ENCODE measurements at regions not wholly inside any gene's neighbourhood (a gene's known extent, or its start where the extent isn't known, plus 50 kb on each side); places are given as distances from the start of the nearest gene placed in this dataset.

- no peak for DNase-seq (ENCODE audit: low read depth)
- TF ChIP-seq, protein P1, sequence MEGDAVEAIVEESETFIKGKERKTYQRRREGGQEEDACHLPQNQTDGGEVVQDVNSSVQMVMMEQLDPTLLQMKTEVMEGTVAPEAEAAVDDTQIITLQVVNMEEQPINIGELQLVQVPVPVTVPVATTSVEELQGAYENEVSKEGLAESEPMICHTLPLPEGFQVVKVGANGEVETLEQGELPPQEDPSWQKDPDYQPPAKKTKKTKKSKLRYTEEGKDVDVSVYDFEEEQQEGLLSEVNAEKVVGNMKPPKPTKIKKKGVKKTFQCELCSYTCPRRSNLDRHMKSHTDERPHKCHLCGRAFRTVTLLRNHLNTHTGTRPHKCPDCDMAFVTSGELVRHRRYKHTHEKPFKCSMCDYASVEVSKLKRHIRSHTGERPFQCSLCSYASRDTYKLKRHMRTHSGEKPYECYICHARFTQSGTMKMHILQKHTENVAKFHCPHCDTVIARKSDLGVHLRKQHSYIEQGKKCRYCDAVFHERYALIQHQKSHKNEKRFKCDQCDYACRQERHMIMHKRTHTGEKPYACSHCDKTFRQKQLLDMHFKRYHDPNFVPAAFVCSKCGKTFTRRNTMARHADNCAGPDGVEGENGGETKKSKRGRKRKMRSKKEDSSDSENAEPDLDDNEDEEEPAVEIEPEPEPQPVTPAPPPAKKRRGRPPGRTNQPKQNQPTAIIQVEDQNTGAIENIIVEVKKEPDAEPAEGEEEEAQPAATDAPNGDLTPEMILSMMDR (IDR thresholded peaks at IDR 0.05; ENCODE audit: control insufficient read depth, insufficient read depth, low read depth, low read length, missing control alignments) = no peak
- no peak overlapping the region for H3K4me3 ChIP-seq (ENCODE audit: control insufficient read depth, low read depth, low read length)
Measured at GRCh38 chr3:148203297-148204010, 494.2 kb upstream of the AGTR1 start.

DNA sequence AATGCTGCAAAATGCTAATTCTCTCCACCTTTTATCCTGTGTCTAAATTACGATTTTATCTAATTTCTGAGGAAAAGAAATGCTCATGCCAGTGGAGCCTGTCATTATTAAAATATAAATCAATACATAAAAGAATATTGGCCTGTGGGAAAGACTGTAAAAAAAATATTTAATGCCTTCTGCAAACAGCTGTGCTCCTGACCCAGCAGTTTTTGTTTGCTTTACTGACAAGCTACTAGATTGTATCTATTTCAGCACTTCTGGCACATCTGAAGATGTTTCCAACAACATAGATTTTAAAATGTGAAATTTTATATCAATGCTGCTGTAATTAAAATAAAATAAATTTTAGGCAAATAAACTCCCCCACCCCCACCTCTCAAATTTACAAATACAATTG lies 493.6 kb upstream of the AGTR1 start:
- no peak for DNase-seq (ENCODE audit: low read depth)
- TF ChIP-seq, protein P1 (IDR thresholded peaks at IDR 0.05; ENCODE audit: control insufficient read depth, insufficient read depth, low read depth, low read length, missing control alignments) = no peak
- no peak overlapping the region for H3K4me3 ChIP-seq (ENCODE audit: control insufficient read depth, low read depth, low read length)

GRCh38 chr3:148205977-148206376 lies 491.7 kb upstream of the AGTR1 start:
- no peak for DNase-seq (ENCODE audit: low read depth)
- TF ChIP-seq, protein P1 (IDR thresholded peaks at IDR 0.05; ENCODE audit: control insufficient read depth, insufficient read depth, low read depth, low read length, missing control alignments) = no peak
- no peak overlapping the region for H3K4me3 ChIP-seq (ENCODE audit: control insufficient read depth, low read depth, low read length)

GRCh38 chr3:148206446-148206845 lies 491.3 kb upstream of the AGTR1 start:
- TF ChIP-seq, protein P1 (IDR thresholded peaks at IDR 0.05; ENCODE audit: control insufficient read depth, insufficient read depth, low read depth, low read length, missing control alignments) = no peak
- no peak for DNase-seq (ENCODE audit: low read depth)
- H3K4me3 ChIP-seq (ENCODE audit: control insufficient read depth, low read depth, low read length) = no peak overlapping the region

DNA sequence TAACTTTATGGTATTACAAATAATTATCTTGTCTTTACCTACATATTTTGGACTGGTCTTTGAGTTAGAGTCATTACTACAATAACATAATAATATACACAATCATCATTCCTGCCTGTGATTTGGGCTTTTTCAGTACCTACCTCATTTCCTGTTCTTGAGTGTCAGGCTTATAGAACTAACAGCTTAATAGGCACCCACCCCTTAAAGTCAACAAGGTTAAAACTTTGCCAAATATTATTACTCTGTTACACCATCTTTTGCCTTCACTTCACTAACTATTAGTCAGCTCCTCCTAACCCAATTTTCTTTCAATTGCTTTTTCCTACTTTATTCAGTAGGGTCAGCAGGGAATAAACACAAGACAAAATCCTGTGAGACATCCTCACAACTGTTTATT lies 488.7 kb upstream of the AGTR1 start:
- DNase-seq (ENCODE audit: low read depth) = no peak
- H3K4me3 ChIP-seq (ENCODE audit: control insufficient read depth, low read depth, low read length) = no peak overlapping the region
- TF ChIP-seq, protein P1 (IDR thresholded peaks at IDR 0.05; ENCODE audit: control insufficient read depth, insufficient read depth, low read depth, low read length, missing control alignments) = no peak

GRCh38 chr3:148211725-148212124 lies 486.0 kb upstream of the AGTR1 start:
- DNase-seq (ENCODE audit: low read depth) = no peak
- no peak overlapping the region for H3K4me3 ChIP-seq (ENCODE audit: control insufficient read depth, low read depth, low read length)
- TF ChIP-seq, protein P1 (IDR thresholded peaks at IDR 0.05; ENCODE audit: control insufficient read depth, insufficient read depth, low read depth, low read length, missing control alignments) = no peak
